ENCODE measurements at regions not wholly inside any gene's neighbourhood (a gene's known extent, or its start where the extent isn't known, plus 50 kb on each side); places are given as distances from the start of the nearest gene placed in this dataset.

DNA sequence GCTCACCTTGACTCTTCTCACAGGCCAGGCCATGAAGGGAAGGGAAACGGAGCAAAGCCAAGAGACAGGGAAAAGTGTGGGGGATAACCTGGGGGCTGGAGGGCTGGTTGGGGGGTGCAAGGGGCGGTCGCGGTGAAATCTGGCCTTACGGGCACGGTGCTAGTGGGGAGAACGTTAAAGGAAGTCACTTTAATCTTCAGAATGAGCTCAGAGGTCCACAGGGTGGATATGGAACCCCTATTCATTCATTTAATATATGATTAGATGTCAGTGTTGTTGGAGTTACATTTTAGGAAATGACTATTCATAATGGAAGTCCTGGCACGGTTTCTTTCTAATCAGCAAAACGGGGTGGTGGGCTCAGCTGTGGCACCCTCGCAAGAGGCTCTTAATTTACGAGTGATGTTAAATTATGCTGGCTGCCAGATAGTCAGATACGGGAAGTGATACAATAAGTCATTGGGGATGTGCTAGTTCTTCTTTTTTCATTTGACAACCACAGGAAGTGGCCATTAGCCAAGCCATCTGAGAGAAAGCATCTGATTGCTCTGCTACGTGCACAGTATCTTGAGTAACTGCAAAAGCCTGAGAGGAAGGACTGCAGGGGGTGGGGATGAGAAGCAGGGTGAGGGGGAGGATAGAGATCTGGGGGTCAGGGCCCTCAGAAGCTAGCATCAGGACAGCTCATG is 253.0 kb downstream of the QKI start:
- intact Hi-C loops (cut with DNase I, micrococcal nuclease): no loop called here
- Mint-ChIP-seq H3K9me3 (ENCODE audit: low read depth) (no peaks in the 10 kb centered on the region), H3K36me3 (ENCODE audit: low read depth) (no peaks in the 10 kb centered on the region), H3K27ac (no peak overlapping the region), H3K27me3 (no peaks in the 10 kb centered on the region), H3K4me3 (no peak overlapping the region), H3K4me1 (peaks cover 10% of the 10 kb centered on the region)
- ChIA-PET POLR2A (no interaction called here), CTCF (interaction anchor here (0.7 kb wide), 1 partner anchor 61 kb away, joined by 3 read pairs; no protein-coding TSS in a partner anchor)
- ATAC-seq: peak; percentile 55
- no peak for DNase-seq

GRCh38 chr6:163665464-163665863 is 250.9 kb downstream of the QKI start:
- Mint-ChIP-seq H3K4me3 (no peak overlapping the region), H3K4me1 (peaks cover 10% of the 10 kb centered on the region), H3K36me3 (ENCODE audit: low read depth) (no peaks in the 10 kb centered on the region), H3K9me3 (ENCODE audit: low read depth) (no peaks in the 10 kb centered on the region), H3K27ac (no peak overlapping the region), H3K27me3 (peaks cover 2% of the 10 kb centered on the region)
- ATAC-seq: no peak
- CTCF ChIA-PET: no interaction called here
- POLR2A ChIA-PET: no interaction called here
- intact Hi-C loops (cut with DNase I, micrococcal nuclease): no loop called here
- DNase-seq: no peak

DNA sequence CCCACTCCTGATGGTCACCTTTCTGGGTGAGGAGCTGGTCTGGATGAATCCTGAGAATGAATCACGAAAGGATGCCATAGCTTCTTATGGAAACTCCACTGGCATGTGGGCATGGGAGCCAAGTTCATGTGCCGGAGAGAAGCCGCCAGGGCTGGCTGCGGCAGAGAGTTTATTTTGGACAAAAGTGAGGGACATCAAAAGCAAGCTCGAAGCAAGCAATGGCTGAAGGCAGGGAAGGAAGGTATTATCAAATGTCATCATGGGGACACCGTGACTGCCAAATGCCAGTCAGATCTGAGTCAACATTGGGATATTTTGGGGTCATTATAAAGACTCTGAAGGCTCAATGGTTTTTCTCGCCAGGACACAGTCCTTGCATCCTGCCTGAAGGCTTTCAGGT is 249.1 kb downstream of the QKI start:
- Mint-ChIP-seq H3K4me3 (no peak overlapping the region), H3K27ac (no peak overlapping the region), H3K27me3 (peaks cover 16% of the 10 kb centered on the region), H3K36me3 (ENCODE audit: low read depth) (no peaks in the 10 kb centered on the region), H3K9me3 (ENCODE audit: low read depth) (no peaks in the 10 kb centered on the region), H3K4me1 (peaks cover 10% of the 10 kb centered on the region)
- CTCF ChIA-PET: interaction anchor here (1.6 kb wide), 1 partner anchor 26 kb away, joined by 3 read pairs; no protein-coding TSS in a partner anchor
- no peak for DNase-seq
- no peak for ATAC-seq
- intact Hi-C loops (cut with DNase I, micrococcal nuclease): no loop called here
- POLR2A ChIA-PET: no interaction called here

DNA sequence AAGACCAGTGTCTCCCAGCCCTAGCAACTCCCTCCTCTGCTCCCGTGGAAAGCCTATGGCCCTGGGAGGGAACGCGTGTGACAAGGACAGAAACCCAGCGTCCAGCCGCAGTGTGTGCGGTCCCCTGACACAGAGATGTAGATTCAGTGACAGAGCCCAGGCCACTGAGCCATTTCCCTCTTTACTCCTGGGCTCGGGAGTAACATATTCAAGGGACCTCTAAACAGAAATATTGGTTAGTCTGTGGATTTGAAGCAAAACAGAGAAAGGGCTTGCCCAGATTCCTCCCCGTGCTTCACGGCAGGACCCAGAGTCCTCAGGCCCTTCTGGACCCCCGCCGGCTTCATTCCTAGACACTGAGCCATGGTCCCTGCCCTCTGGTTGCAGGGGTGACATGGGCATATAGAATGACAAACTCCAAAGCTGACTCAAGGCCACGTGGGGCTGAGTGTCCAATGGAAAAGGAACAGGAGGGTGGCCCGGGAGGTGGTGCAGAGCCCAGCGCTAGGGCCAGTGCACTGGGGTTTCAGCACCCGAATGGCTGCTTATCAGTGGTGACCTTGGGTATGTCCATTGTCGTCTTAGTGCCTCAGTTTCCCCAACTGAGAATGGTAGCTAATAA is 248.2 kb downstream of the QKI start:
- no peak for ATAC-seq
- H3K36me3 Mint-ChIP-seq (ENCODE audit: low read depth): no peaks in the 10 kb centered on the region
- H3K4me1 Mint-ChIP-seq: peaks cover 8% of the 10 kb centered on the region
- no peaks in the 10 kb centered on the region for H3K9me3 Mint-ChIP-seq (ENCODE audit: low read depth)
- intact Hi-C loops (cut with DNase I, micrococcal nuclease): no loop called here
- DNase-seq: no peak
- H3K27ac Mint-ChIP-seq: no peak overlapping the region
- peaks cover 21% of the 10 kb centered on the region for H3K27me3 Mint-ChIP-seq
- ChIA-PET CTCF (interaction anchor here (1.6 kb wide), 1 partner anchor 27 kb away, joined by 3 read pairs; no protein-coding TSS in a partner anchor), POLR2A (no interaction called here)
- no peak overlapping the region for H3K4me3 Mint-ChIP-seq

DNA sequence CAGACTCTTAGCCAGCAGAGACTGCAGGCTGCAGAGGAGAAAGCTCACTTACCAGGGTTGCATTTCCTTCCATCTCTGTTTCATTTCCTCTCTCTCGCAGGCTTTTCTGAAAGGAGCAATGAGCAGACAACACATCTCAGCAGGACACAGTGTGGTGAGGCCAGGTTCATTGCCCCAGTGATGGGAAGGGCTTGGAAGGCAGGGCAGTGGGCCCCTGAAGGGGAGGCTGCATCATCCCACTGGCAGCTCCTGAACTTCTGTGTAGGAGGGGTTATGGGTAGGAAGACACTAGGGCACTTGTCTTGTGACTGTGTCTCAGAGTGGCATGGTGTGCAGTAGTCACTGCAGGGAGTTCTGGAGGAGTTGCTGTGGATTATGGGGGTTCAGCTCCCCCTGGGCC is 246.8 kb downstream of the QKI start:
- ChIA-PET POLR2A (no interaction called here), CTCF (no interaction called here)
- no peak overlapping the region for H3K4me3 Mint-ChIP-seq
- no peaks in the 10 kb centered on the region for H3K4me1 Mint-ChIP-seq
- intact Hi-C loops (cut with DNase I, micrococcal nuclease): no loop called here
- peaks cover 3% of the 10 kb centered on the region for H3K9me3 Mint-ChIP-seq (ENCODE audit: low read depth)
- peaks cover 25% of the 10 kb centered on the region for H3K27me3 Mint-ChIP-seq
- DNase-seq (no peak), ATAC-seq (no peak)
- no peak overlapping the region for H3K27ac Mint-ChIP-seq
- H3K36me3 Mint-ChIP-seq (ENCODE audit: low read depth): no peaks in the 10 kb centered on the region

GRCh38 chr6:163659803-163660202 is 245.3 kb downstream of the QKI start:
- Mint-ChIP-seq H3K36me3 (ENCODE audit: low read depth) (no peaks in the 10 kb centered on the region), H3K4me3 (no peak overlapping the region), H3K4me1 (no peaks in the 10 kb centered on the region), H3K27ac (no peak overlapping the region), H3K9me3 (ENCODE audit: low read depth) (peaks cover 3% of the 10 kb centered on the region), H3K27me3 (peaks cover 31% of the 10 kb centered on the region)
- no peak for ATAC-seq
- DNase-seq: no peak
- ChIA-PET CTCF (no interaction called here), POLR2A (no interaction called here)
- intact Hi-C loops (cut with DNase I, micrococcal nuclease): no loop called here

- Mint-ChIP-seq H3K27me3 (peaks cover 30% of the 10 kb centered on the region), H3K27ac (no peak overlapping the region), H3K9me3 (ENCODE audit: low read depth) (peaks cover 3% of the 10 kb centered on the region), H3K36me3 (ENCODE audit: low read depth) (no peaks in the 10 kb centered on the region), H3K4me3 (no peak overlapping the region), H3K4me1 (no peaks in the 10 kb centered on the region)
- ChIA-PET POLR2A (no interaction called here), CTCF (no interaction called here)
- intact Hi-C loops (cut with DNase I, micrococcal nuclease): no loop called here
- DNase-seq (no peak), ATAC-seq (no peak)
Observed at GRCh38 chr6:163655217-163656121, 241.0 kb downstream of the QKI start.

GRCh38 chr6:163651915-163652668 is 237.6 kb downstream of the QKI start:
- H3K9me3 Mint-ChIP-seq (ENCODE audit: low read depth): no peaks in the 10 kb centered on the region
- H3K4me3 Mint-ChIP-seq: no peak overlapping the region
- no peak overlapping the region for H3K27ac Mint-ChIP-seq
- H3K27me3 Mint-ChIP-seq: peaks cover 7% of the 10 kb centered on the region
- H3K36me3 Mint-ChIP-seq (ENCODE audit: low read depth): no peaks in the 10 kb centered on the region
- intact Hi-C loops (cut with DNase I, micrococcal nuclease): no loop called here
- ChIA-PET CTCF (no interaction called here), POLR2A (no interaction called here)
- ATAC-seq (no peak), DNase-seq (no peak)
- H3K4me1 Mint-ChIP-seq: no peaks in the 10 kb centered on the region

DNA sequence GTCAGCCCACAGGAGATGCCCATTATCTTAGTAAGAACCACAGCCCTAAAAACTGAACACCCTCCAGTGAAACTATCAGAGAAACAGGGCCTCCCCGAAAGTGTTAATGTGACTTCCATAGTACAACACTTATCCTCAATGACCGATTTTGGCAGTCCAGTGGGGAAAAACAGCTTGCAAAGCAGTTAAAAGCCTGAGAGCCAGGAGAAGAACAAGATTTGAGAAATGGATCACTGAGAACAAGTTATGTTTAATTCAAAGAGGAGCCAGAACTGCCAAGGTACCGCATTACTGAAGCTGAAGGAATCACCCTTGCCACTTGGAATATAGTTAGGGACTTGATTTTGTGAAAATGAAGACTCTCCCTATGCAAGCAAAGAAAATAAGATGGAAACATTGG is 236.9 kb downstream of the QKI start:
- Mint-ChIP-seq H3K27me3 (peaks cover 7% of the 10 kb centered on the region), H3K4me1 (no peaks in the 10 kb centered on the region), H3K36me3 (ENCODE audit: low read depth) (no peaks in the 10 kb centered on the region), H3K9me3 (ENCODE audit: low read depth) (no peaks in the 10 kb centered on the region), H3K4me3 (no peak overlapping the region), H3K27ac (no peak overlapping the region)
- intact Hi-C loops (cut with DNase I, micrococcal nuclease): no loop called here
- ChIA-PET POLR2A (no interaction called here), CTCF (no interaction called here)
- ATAC-seq (no peak), DNase-seq (no peak)

- intact Hi-C loops (cut with DNase I, micrococcal nuclease): no loop called here
- no peaks in the 10 kb centered on the region for H3K9me3 Mint-ChIP-seq (ENCODE audit: low read depth)
- H3K27ac Mint-ChIP-seq: no peak overlapping the region
- ChIA-PET POLR2A (no interaction called here), CTCF (no interaction called here)
- DNase-seq (no peak), ATAC-seq (no peak)
- no peaks in the 10 kb centered on the region for H3K27me3 Mint-ChIP-seq
- H3K36me3 Mint-ChIP-seq (ENCODE audit: low read depth): no peaks in the 10 kb centered on the region
- no peak overlapping the region for H3K4me3 Mint-ChIP-seq
- H3K4me1 Mint-ChIP-seq: no peaks in the 10 kb centered on the region
Observed at GRCh38 chr6:163648868-163649267, 234.3 kb downstream of the QKI start.

GRCh38 chr6:163647624-163648023 is 233.1 kb downstream of the QKI start:
- Mint-ChIP-seq H3K4me1 (no peaks in the 10 kb centered on the region), H3K4me3 (no peak overlapping the region), H3K27ac (no peak overlapping the region), H3K27me3 (no peaks in the 10 kb centered on the region), H3K9me3 (ENCODE audit: low read depth) (no peaks in the 10 kb centered on the region), H3K36me3 (ENCODE audit: low read depth) (no peaks in the 10 kb centered on the region)
- no peak for ATAC-seq
- CTCF ChIA-PET: no interaction called here
- POLR2A ChIA-PET: no interaction called here
- intact Hi-C loops (cut with DNase I, micrococcal nuclease): no loop called here
- DNase-seq: no peak

Measured in activated CD4-positive, alpha-beta T cell treated with anti-CD3 and anti-CD28 coated beads for 36 hours (primary cell).